ENCODE measurements at regions not wholly inside any gene's neighbourhood (a gene's known extent, or its start where the extent isn't known, plus 50 kb on each side); places are given as distances from the start of the nearest gene placed in this dataset.

GRCh38 chr6:4302524-4302923 lies 167.1 kb upstream of the ECI2 start:
- TF ChIP-seq CTCF (IDR thresholded peaks at IDR 0.05) (no peak), POLR2A (IDR thresholded peaks at IDR 0.05) (no peak)

Data from body of pancreas (tissue), 4 donors.